ENCODE measurements at regions not wholly inside any gene's neighbourhood (a gene's known extent, or its start where the extent isn't known, plus 50 kb on each side); places are given as distances from the start of the nearest gene placed in this dataset.
"Not testable (repeated sequence)": the region's sequence is repeated elsewhere in the genome, so short reads cannot be mapped to it uniquely, and the experiment has no call there.

GRCh38 chr12:11539156-11539555, 110.3 kb upstream of the ETV6 start:
- DNase-seq (ENCODE audit: low read depth): no peak

GRCh38 chr12:11540156-11540555, 109.3 kb upstream of the ETV6 start:
- no peak for DNase-seq (ENCODE audit: low read depth)

- no peak for DNase-seq (ENCODE audit: low read depth)
Observed at GRCh38 chr12:11540615-11541310, 108.7 kb upstream of the ETV6 start.

- DNase-seq (ENCODE audit: low read depth): no peak
Observed at GRCh38 chr12:11542599-11542998, 106.9 kb upstream of the ETV6 start.

- DNase-seq (ENCODE audit: low read depth): no peak
Observed at GRCh38 chr12:11543457-11544158, 105.9 kb upstream of the ETV6 start.

- peak; percentile 47 for DNase-seq (ENCODE audit: low read depth)
Observed at GRCh38 chr12:11545484-11546330, 103.8 kb upstream of the ETV6 start.

- not testable (repeated sequence) for DNase-seq (ENCODE audit: low read depth)
Observed at GRCh38 chr12:11546582-11547270, 102.7 kb upstream of the ETV6 start.

GRCh38 chr12:11547271-11547646, 102.2 kb upstream of the ETV6 start:
- not testable (repeated sequence) for DNase-seq (ENCODE audit: low read depth)

- DNase-seq (ENCODE audit: low read depth): no peak
Observed at GRCh38 chr12:11549119-11549518, 100.4 kb upstream of the ETV6 start.

GRCh38 chr12:11553871-11554533, 95.5 kb upstream of the ETV6 start:
- DNase-seq (ENCODE audit: low read depth): peak; percentile 35

GRCh38 chr12:11555195-11555594, 94.3 kb upstream of the ETV6 start:
- DNase-seq (ENCODE audit: low read depth): no peak

- peak; percentile 14 for DNase-seq (ENCODE audit: low read depth)
Observed at GRCh38 chr12:11555743-11556625, 93.5 kb upstream of the ETV6 start.

- DNase-seq (ENCODE audit: low read depth): no peak
Observed at GRCh38 chr12:11556682-11557081, 92.8 kb upstream of the ETV6 start.

- no peak for DNase-seq (ENCODE audit: low read depth)
Observed at GRCh38 chr12:11559626-11560340, 89.7 kb upstream of the ETV6 start.

- DNase-seq (ENCODE audit: low read depth): no peak
Observed at GRCh38 chr12:11561411-11561810, 88.1 kb upstream of the ETV6 start.

GRCh38 chr12:11563785-11564739, 85.4 kb upstream of the ETV6 start:
- DNase-seq (ENCODE audit: low read depth): no peak

GRCh38 chr12:11564984-11565651, 84.4 kb upstream of the ETV6 start:
- DNase-seq (ENCODE audit: low read depth): no peak

GRCh38 chr12:11565752-11566151, 83.7 kb upstream of the ETV6 start:
- no peak for DNase-seq (ENCODE audit: low read depth)
